ENCODE measurements at regions not wholly inside any gene's neighbourhood (a gene's known extent, or its start where the extent isn't known, plus 50 kb on each side); places are given as distances from the start of the nearest gene placed in this dataset.
"Not testable (repeated sequence)": the region's sequence is repeated elsewhere in the genome, so short reads cannot be mapped to it uniquely, and the experiment has no call there.

DNA sequence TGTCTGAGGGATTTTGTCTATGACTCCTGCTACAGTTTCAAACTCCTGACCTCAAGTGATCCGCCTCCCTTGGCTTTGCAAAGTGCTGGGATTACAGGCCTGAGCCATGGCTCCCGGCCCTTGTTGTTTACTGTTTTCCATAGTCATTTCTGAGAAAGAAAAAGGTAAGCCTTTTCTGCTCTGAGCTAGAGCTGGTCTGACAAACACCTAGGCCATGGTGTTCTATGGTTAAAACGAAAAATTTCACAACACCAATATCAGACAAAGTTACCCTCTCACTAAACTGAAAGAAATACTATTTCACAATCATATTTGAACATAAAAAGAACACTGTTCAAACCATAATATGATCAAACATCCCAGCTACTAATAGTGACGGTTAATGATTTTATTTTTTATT, 57.5 kb downstream of the PPIAL4A start:
- TF ChIP-seq ARNT (IDR thresholded peaks at IDR 0.05); CTBP1 (IDR thresholded peaks at IDR 0.05; ENCODE audit: borderline replicate concordance); NFRKB (IDR thresholded peaks at IDR 0.05): not testable (repeated sequence)

Data from HEK293T (cell line).